HG03565 (cell line): ENCODE measurements at regions not wholly inside any gene's neighbourhood (a gene's known extent, or its start where the extent isn't known, plus 50 kb on each side); places are given as distances from the start of the nearest gene placed in this dataset.
"Not testable (repeated sequence)": the region's sequence is repeated elsewhere in the genome, so short reads cannot be mapped to it uniquely, and the experiment has no call there.

Experiments used
- ATAC-seq: cut with Tn5 transposase; IDR thresholded peaks from one replicate; pipeline ENCODE4 v1.9.1; 2021; ENCODE audit warnings: mild to moderate bottlenecking, moderate library complexity; ENCODE audit not compliant: unreplicated experiment

- ATAC-seq: no peak
These were observed 90.4 kb upstream of the RBMS1 start for GRCh38 chr2:160583813-160584537.

GRCh38 chr2:160584972-160585494 is 91.4 kb upstream of the RBMS1 start:
- no peak for ATAC-seq

GRCh38 chr2:160590664-160591063 is 97.1 kb upstream of the RBMS1 start:
- ATAC-seq: no peak

GRCh38 chr2:160592401-160592800 is 98.8 kb upstream of the RBMS1 start:
- no peak for ATAC-seq

GRCh38 chr2:160592993-160593392 is 99.4 kb upstream of the RBMS1 start:
- no peak for ATAC-seq

- no peak for ATAC-seq
These were observed 102.8 kb upstream of the RBMS1 start for GRCh38 chr2:160596441-160596840.

- not testable (repeated sequence) for ATAC-seq
These were observed 106.8 kb upstream of the RBMS1 start for GRCh38 chr2:160600437-160600836.

GRCh38 chr2:160602073-160602472 is 108.5 kb upstream of the RBMS1 start:
- no peak for ATAC-seq

- no peak for ATAC-seq
These were observed 110.3 kb upstream of the RBMS1 start for GRCh38 chr2:160603771-160604510.

- ATAC-seq: no peak
These were observed 112.7 kb upstream of the RBMS1 start for GRCh38 chr2:160606341-160606740.

GRCh38 chr2:160608599-160608998 is 115.0 kb upstream of the RBMS1 start:
- no peak for ATAC-seq

GRCh38 chr2:160609346-160609745 is 115.7 kb upstream of the RBMS1 start:
- no peak for ATAC-seq

- ATAC-seq: no peak
These were observed 116.4 kb upstream of the RBMS1 start for GRCh38 chr2:160610041-160610440.

GRCh38 chr2:160612266-160612856 is 118.8 kb upstream of the RBMS1 start:
- no peak for ATAC-seq

- ATAC-seq: no peak
These were observed 120.0 kb upstream of the RBMS1 start for GRCh38 chr2:160613466-160614153.

GRCh38 chr2:160614391-160614790 is 120.8 kb upstream of the RBMS1 start:
- no peak for ATAC-seq

GRCh38 chr2:160615706-160616105 is 122.1 kb upstream of the RBMS1 start:
- no peak for ATAC-seq

GRCh38 chr2:160616149-160616548 is 122.5 kb upstream of the RBMS1 start:
- no peak for ATAC-seq

- ATAC-seq: no peak
These were observed 128.1 kb upstream of the RBMS1 start for GRCh38 chr2:160621748-160622147.

- ATAC-seq: not testable (repeated sequence)
These were observed 134.5 kb upstream of the RBMS1 start for GRCh38 chr2:160628020-160628637.

- ATAC-seq: no peak
These were observed 135.2 kb upstream of the RBMS1 start for GRCh38 chr2:160628811-160629210.
